NCI-H2196 treated with DMSO at 0.1 percent for 48 hours (cell line): ENCODE measurements at regions not wholly inside any gene's neighbourhood (a gene's known extent, or its start where the extent isn't known, plus 50 kb on each side); places are given as distances from the start of the nearest gene placed in this dataset.

Experiments
- DNase-seq: peaks from one replicate; lab custom pipeline; 2025; ENCODE audit not compliant: unreplicated experiment; lab: John Stamatoyannopoulos, UW

DNA sequence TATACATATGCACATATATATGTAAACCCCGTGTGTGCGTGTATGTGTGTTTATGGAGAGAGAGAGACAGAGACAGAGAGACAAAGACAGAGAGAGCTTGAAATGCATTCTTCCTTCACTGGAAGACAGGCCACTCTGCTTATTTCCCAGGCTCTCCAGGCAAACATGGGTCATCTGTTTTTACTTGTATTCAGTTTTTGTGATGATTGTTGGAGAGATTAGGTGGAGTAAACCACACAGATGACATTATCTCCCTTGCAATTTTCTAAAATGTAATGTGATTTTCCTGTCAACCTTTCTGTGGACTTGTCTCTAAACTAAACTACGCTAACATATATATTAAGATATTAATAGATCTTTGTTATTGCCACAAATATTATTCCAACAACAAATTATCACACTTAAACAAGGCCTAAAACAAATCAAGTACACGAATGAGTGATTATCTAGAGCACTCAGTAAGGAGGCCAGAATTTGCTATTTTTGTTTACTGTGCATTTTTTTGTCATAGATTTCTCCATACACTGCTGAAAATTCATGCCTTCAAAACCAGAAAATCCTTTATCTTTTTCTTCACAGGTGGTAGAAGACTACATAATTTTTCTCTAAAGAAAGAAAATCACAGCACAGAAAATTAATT lies 251.8 kb upstream of the SLIT2 start:
- no peak for DNase-seq

DNA sequence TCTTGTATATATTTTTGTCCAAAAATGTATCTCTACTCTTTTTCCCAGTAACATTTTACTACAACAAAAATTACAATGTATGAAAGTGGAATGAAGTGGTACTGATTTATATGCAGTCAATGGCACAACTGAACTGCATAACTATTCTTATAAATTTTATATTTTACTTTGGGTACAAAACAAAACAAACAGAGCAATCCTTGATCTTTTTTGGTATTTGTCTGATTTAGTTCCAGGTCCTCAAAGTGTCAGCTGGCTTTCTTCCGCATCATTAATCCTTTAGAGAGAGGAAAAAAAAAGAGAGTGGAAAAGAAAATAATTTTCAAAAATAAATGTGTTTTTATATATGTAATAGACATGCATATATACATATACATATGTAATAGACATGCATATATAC lies 252.4 kb upstream of the SLIT2 start:
- DNase-seq: no peak

DNA sequence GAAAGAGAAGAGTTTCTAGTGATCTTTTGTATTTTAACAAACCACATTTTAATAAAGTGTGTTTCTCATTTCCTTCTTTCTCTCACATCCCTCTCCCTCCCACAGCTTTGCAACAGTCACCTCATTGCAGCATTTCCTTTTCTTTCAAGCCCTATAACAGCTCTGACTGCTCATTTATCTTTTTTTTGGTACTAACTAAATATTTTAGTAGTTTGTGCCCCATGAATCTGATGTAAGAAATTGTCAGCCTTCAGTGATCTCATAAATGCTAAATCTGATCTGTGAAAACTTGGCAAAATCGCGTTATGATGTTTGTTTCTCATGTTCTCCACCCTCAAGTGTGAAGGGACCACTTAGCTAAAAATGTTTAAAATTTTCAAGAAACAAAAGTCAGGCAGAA lies 258.5 kb upstream of the SLIT2 start:
- no peak for DNase-seq

DNA sequence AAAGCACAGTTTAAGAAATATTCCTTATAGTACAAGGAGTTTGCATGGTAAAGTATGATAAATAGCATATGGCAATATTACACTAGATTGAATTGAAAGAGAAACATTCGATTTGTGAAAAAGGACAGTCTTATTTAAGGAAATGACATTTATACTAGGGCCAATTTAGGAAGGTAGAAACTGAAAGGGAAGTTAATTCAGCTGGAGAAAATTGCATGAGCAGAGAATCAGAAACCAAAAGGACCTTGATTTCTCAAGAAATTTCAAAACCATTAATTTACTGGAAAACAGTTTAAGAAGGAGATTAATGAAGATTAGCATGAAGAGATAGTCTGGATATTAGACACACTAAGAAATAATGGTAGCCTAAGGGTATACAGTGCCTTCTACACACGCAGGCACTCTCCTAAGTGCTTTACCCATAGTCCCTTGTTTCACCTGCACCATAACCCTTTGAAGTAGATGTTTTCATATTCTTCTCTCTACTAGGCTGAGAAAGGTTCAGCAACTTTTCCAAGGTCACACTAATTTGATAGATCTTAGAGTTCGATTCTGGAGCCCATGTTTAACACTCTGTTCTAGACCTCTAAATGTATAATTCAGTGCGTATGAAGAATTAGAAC lies 259.1 kb upstream of the SLIT2 start:
- no peak for DNase-seq

DNA sequence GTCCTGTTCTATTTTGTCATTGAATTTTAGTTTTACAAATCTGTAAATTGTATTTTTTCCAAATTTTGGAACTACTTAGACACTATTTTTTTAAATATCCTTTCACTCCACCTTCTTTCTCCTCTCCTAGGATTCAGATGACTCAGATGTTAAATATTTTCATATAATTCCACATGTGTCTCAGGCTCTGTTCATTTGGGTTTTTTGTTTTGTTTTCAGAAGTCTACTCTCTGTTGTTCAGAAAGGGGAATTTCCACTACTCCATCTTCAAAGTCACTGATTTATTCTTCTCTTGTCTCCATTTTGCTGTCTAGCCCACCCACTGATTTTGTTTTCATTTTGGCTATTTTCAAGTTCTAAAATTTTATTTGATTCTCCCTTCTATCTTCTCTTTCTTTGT lies 264.0 kb upstream of the SLIT2 start:
- DNase-seq: no peak

DNA sequence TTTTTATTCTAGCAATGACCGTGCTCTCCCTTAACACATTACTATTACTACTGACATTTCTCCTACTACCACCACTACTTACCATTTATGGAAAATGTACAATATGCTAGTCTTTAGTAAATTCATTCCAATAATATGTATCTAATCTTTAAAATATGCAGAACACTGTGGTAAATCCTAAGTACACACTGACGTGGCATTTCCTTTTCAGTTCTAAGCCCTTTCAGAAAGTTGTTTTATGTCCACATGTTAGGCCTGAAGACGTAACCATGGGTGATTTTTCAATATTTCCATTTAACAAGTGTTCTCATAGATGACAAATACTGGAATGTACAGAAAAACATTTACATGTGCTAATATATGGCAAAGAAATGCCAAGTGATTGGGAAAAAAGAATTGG lies 268.6 kb upstream of the SLIT2 start:
- DNase-seq: no peak

DNA sequence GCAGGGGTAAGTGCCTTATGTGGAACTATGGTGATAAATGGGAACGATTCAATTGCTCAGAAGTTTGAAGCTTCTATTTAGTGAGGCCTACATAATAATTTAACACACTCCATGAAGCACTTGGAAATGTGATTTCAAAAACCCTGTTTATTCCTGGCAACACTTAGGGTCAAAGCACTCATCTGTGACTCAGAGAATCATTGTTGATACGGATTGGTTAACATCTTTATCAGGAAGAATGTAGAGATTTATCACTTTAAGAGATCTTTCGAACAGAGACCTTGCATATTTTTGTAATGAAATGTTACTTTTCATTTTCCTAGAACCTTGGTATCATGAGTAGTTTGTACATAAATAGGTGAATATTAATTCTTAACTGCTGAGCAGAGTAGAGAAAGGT lies 269.1 kb upstream of the SLIT2 start:
- DNase-seq: no peak

DNA sequence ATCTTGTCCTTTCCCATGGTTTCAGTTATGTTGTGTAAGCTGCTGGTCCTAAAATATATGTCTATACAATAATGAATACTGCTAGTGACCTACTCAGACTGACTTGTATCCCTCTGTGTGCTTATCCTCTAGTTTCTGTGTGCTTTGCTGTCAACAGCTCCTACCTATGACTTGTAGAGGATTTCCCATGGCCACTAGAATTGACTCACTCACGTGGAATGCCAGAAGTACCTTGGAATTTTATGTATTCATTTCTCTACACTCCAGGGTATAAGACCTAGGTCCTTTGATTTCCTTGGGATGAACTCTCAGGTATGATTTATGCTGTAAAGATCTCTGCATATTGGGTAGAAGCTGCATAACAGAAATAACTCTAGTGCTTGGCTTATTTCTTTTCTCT lies 279.9 kb upstream of the SLIT2 start:
- DNase-seq: no peak

DNA sequence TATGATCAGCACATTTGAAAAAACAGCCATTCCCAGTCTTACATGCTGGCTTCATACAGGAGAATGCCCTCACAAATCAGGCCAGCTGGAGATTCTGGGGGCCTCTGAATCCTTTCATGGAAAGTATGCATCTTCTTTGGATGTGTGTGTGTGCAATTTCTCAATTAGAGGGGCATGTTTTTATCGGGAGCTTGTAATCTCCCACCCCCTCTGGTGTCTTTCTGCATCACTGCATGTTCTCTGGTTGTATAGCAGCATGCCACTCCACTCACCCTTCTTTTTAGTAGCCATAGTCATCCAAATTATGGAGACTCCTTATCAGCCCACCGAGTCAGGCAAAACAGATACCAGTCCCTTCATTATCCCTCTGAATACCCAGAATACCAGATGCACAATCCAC lies 282.2 kb upstream of the SLIT2 start:
- DNase-seq: no peak

DNA sequence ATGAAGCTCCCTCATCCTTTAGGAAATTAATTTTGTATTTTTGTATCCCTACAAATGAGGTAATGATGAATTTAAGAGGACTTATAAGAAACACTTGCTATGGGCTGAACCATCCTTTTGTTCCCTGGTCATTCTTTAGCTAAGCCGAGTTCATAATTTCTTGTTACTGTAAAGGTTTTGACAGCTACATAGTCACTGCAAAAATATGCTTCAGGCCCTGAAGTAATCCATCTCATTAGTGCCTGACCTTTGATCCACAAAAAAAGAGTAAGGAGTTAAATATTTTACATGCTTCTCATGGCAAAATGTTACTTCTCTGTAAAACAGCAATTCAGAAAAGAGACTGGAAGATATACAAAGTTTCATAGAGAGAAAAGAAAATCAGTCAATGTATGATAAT lies 290.6 kb upstream of the SLIT2 start:
- DNase-seq: no peak

DNA sequence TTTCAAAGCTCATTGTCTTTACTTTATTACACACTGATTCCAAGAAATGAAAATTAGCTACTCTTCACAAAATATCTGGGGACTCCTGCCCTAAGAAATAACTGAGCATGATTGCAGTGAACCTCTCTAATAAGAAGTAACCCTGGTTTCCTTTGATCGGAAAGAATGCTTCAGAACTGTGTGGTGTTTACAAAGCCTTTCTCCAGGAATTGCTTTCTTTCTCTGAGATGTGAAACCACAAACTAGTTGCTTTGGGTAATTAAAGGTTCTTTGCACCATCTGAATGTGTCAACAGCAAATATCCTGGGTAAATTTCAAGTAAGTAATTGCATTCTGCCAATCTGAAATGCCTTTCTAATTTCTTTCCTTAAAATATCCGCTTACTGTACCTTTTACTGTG lies 292.9 kb upstream of the SLIT2 start:
- DNase-seq: no peak

DNA sequence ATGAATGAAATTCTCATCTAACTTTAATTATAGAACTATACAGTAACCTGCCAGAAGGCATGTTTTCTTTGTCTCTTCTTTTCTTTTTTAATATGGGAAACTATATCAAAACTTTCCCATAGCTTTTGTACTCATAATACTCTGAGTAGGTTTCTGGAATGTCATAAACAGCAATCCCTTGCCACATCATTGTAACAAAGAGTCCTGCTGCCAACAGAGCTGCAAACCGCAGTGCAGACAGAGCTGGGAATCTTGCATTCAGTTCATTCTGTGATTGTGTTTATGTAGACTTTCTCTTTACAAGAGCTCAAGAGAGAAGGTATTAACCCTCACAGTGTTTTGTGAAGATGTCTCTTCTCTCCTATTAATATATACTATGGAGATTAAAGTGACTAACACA lies 304.4 kb upstream of the SLIT2 start:
- DNase-seq: no peak

DNA sequence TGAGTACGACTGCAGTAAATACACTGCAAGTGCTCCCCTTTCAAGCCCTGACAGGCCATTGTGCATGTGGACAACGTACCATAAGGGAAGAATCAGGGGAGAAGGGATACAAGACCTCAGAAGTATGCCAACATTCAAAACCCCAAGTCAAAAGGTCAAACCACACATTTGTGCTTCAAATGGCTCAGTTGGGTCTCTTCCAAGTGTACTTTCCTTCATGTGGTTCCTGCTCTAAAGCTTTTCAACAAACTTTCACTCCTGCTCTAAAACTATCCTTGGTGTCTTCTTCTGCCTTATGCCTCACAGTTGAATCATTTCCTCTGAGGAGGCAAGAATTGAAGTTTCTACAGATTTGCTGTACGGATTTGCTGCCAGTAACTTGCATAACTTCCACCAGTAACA lies 305.7 kb upstream of the SLIT2 start:
- no peak for DNase-seq

DNA sequence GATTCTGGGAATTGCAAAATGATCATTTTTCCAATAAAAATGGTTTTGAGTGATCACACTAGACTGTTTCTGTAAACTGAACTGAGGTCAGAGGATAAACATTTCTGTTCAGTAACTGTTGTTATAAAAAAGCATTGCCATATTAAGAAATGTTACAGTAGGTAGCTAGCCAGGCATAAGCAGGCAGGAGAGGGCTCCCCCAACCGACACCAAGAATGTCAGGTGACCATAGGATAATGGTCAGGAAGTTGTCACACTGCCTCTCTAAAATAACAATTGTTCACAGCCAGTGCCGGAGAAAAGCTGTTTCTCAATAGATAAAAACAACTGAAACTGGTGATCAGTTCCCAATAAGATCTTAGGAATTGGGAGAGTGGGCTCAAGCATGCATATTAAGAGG lies 306.2 kb upstream of the SLIT2 start:
- DNase-seq: no peak

DNA sequence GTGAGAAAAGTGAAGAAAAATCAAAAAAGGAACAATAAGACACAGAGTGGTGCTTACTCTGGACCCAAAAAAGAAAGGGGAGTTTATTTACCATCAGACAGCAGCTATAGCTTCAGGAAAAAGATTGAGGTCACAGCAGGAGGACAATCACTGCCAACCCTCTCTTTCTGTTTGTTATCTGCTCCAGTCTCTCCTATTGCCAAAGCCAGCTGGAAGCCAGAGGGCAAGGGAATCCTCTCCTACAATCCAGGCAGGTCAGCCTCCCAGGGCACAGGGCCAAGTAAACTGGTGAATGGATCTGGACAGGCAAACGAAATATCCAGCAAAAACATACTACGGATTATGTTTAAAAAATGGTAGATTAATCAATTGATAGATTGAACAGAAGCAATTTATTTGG lies 306.9 kb upstream of the SLIT2 start:
- no peak for DNase-seq

DNA sequence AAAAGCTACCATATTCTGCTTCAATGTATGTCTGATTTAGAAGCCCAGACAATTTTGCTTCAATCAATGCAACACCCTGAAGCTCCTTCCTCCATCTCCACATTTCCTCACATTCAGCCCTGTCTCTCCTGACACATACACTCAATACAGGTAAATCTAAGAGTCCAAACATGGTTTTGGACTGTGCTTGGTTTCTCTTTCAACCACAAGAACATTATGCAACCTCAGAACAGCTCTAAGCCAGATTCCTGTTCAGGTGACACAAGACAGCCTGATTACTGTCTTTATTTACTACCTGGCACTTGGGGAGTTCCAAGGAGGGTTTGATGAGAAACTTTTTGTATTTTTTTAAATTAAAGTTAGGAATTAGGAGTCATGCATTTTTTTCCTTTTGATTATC lies 307.5 kb upstream of the SLIT2 start:
- no peak for DNase-seq

DNA sequence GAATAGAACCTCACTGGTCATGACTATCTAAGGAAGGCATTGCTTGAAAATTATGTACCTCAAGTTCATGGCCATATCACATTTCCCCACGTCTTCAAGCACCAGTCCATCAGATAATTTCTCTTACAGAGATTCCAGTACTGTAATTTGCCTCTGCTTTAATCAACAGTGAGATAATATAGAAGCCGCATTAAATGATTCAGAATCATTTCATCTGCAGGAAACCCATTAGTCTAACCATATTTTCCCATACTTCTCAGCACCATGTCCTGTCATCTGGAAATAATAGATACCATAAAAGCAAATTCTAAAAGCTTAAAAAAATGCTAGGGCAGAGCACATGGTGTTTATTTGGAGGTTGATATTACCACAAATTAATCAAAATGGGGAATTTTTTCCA lies 310.3 kb upstream of the SLIT2 start:
- no peak for DNase-seq

DNA sequence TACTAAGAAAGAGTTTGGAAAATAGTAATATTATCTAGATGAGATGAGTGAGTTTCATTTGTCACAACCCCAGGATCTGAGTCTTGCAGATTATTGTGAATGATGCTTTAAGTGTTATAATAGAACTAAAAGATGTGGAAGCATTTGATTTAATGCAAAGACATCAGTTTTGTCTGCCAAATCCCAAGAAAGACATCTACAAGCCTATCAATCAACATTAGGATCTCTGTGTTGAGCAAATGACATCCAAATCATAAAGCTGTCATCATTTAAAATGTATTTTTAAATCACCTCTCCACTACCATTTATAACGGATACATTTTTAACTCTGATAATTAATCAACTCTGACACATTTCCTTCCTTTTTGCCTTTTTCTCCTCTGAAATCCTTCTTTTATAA lies 310.8 kb upstream of the SLIT2 start:
- no peak for DNase-seq

DNA sequence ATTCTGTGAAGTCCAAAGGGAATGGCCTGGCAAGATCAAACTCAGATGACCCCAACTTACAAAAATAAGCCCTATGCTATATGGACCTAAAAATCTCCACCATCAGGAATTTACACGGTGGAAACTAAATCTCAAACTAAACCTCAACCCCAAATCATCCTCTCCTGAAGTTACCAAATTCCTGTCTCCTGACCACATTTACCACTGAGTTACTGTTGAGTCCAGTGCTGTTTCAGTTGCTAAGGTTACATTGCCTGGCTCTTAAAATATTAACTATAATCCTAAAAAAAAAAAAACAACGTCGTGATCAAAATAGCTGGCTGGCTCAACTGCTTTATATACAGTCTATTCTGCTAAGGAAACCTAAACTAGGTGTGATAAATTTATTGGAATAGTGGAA lies 315.2 kb upstream of the SLIT2 start:
- DNase-seq: no peak

DNA sequence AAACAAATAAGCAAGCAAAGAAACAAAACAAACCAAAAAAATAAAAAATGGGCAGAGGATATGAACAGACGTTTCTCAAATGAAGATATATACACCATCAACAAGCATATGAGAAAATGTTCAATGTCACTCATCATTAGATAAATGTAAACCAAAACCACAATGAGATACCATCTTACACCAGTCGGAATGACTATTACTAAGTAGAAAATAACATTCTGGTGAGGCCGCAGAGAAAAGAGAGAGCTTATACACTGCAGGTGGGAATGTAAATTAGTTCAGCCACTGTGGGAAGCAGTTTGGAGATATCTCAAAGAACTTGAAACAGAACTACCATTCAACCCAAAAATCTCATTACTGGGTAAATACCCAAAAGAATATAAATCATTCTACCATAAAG lies 321.0 kb upstream of the SLIT2 start:
- no peak for DNase-seq

DNA sequence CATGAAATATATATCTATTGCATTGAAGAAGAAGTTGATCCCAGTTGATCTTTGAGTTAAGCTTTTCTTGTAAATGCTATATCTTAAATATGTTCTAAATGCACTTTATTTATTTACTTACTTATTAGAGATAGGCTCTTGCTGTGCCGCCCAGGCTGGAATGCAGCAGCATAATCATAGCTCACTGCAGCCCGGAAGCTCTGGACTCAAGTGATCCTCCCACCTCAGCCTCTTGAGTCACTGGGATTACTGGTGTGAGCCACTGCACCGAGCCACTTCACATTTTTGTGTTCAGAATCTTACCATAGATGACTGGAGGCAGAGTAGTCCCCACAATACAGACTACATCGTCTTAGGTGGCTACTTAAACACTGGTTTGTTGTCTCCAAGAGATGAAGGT lies 324.3 kb upstream of the SLIT2 start:
- no peak for DNase-seq

DNA sequence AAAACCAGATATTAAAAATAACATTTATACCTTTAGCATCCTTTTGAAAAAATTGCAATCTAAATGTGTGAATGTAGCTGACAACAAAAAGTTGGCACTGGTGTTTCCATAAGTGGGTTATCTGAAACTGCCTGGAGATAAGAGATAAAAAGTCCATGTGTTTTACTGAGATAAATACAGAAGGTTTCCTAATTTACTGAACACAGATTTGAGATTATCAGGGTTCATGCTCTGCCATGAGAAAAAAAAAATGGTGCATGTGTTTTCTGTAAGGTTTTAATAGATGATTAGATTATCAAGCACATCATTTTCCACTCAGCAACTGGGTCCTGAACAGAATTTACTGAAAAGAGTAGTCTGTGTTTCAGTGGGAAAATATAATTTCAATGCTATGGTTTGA lies 326.2 kb upstream of the SLIT2 start:
- DNase-seq: no peak

DNA sequence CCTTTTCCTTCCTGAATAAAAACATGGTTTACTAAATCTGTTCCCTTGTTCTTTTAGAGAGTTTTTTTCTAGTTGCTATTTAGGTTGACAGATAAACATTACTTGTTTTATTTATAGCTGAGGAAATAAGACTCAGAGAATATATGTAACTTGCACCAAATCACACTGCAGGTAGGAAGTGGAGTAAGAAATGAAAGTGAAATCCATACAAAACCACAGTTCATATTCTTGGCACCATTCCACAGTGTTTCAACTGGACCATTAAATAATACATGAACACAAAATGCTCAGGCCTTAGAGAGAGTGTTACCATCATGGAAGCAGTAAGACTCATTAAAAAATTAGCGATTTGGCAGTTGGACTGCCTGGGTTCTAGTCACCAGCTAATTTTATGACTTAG lies 326.9 kb upstream of the SLIT2 start:
- DNase-seq: no peak
